HCT116 (cell line): ENCODE measurements at regions not wholly inside any gene's neighbourhood (a gene's known extent, or its start where the extent isn't known, plus 50 kb on each side); places are given as distances from the start of the nearest gene placed in this dataset.

Experiments used
- CTCF ChIP-seq, 3 experiments: fragments of 200-600 bp in 1 of 3; sonication (generic) in 1 of 3; IDR thresholded peaks in 2 of 3; conservative IDR thresholded peaks in 1 of 3; 2 replicates each; pipeline ENCODE4 v1.5.1; 2012 to 2017; ENCODE audit warnings: low read depth in 2 of 3, low read length in 2 of 3, antibody characterized with exemption in 1 of 3, borderline replicate concordance in 1 of 3, control low read depth in 1 of 3, mild to moderate bottlenecking in 1 of 3, mixed read lengths in 1 of 3, mixed run types in 1 of 3, moderate library complexity in 1 of 3; ENCODE audit not compliant: insufficient read depth in 1 of 3
- EZH2 ChIP-seq: fragments of 200-600 bp; sonication (generic); IDR thresholded peaks from 2 replicates; pipeline ENCODE4 v1.6.1; 2017; ENCODE audit warnings: antibody characterized with exemption, mixed run types
- REST ChIP-seq: IDR thresholded peaks from 2 replicates; pipeline ENCODE4 v1.6.1; 2012; ENCODE audit warnings: low read depth
- ZNF274 ChIP-seq: fragments of 200-500 bp; sonication (Bioruptor generic); IDR thresholded peaks from 2 replicates; pipeline ENCODE4 v1.6.1; 2014; ENCODE audit warnings: mild to moderate bottlenecking, low read depth, low read length, inconsistent platforms

GRCh38 chr2:103292573-103292972, 530.7 kb downstream of the TMEM182 start:
- TF ChIP-seq CTCF (IDR thresholded peaks at IDR 0.05 in 2 of 3, conservative IDR thresholded peaks at IDR 0.05 in 1 of 3; ENCODE audit: borderline replicate concordance in 1 of 3, insufficient read depth in 1 of 3, low read depth in 2 of 3, low read length in 2 of 3) (no peak), REST (no peak), ZNF274 (no peak), EZH2 (no peak)
